Thyroid gland (tissue), 4 donors: ENCODE measurements at regions not wholly inside any gene's neighbourhood (a gene's known extent, or its start where the extent isn't known, plus 50 kb on each side); places are given as distances from the start of the nearest gene placed in this dataset.

Experiments
- DNase-seq, 2 donors: peaks; one replicate each; pipeline ENCODE4 v3.0.0-alpha.2; 2019
- H3K27ac ChIP-seq, 3 donors: fragments of 200-600 bp; sonication (generic); 1 replicate in 2 of 3; 2 replicates in 1 of 3; pipeline ENCODE4 v1.5.1; 2016 to 2019; ENCODE audit warnings: mild to moderate bottlenecking in 1 of 3, moderate library complexity in 1 of 3
- H3K27me3 ChIP-seq: fragments of 200-600 bp; sonication (generic); one replicate; pipeline ENCODE4 v1.5.1; 2019
- H3K36me3 ChIP-seq, 2 donors: fragments of 200-600 bp; sonication (generic); one replicate each; pipeline ENCODE4 v1.5.1; 2016 to 2019
- H3K4me1 ChIP-seq, 2 donors: fragments of 200-600 bp; sonication (generic); one replicate each; pipeline ENCODE4 v1.5.1; 2017 to 2019
- H3K4me3 ChIP-seq, 3 donors: fragments of 200-600 bp; sonication (generic); replicated peaks in 1 of 3; 1 replicate in 2 of 3; 2 replicates in 1 of 3; pipeline ENCODE4 v1.5.1; 2016; ENCODE audit warnings: mild to moderate bottlenecking in 1 of 3
- H3K9me3 ChIP-seq: fragments of 200-600 bp; sonication (generic); one replicate; pipeline ENCODE4 v1.5.1; 2017
- CTCF ChIP-seq, 6 experiments: fragments of 200-600 bp in 3 of 6; fragments of 450-650 bp in 3 of 6; sonication (generic) in 3 of 6; IDR thresholded peaks; one replicate each; pipeline ENCODE4 v1.5.1; 2016 to 2019; ENCODE audit warnings: antibody characterized with exemption in 6 of 6, mild to moderate bottlenecking in 2 of 6, inconsistent platforms in 1 of 6, moderate library complexity in 1 of 6
- POLR2A ChIP-seq, 2 donors: fragments of 450-650 bp; IDR thresholded peaks; one replicate each; pipeline ENCODE4 v1.6.1; 2017; ENCODE audit warnings: antibody characterized with exemption in 2 of 2, mild to moderate bottlenecking in 2 of 2, moderate library complexity in 1 of 2
- WGBS, 2 donors: methylation state at CpG; one replicate each; pipeline ENCODE4 v1.1.5; 2017; 5-methylcytosine and 5-hydroxymethylcytosine counted together
- intact Hi-C: fragments of 100-400 bp; cut with DNase I; formaldehyde crosslinking; loops from one replicate; pipeline ENCODE4 v1.15.1; 2023

- no peaks in the 10 kb centered on the region for H3K36me3 ChIP-seq
- 84 to 93% methylated on average over 2 to 3 of the region's 3 CpGs for WGBS, 2 donors
- DNase-seq, result no peak
Observed at GRCh38 chr7:96415293-96415940, 93.5 kb upstream of the SLC25A13 start.

DNA sequence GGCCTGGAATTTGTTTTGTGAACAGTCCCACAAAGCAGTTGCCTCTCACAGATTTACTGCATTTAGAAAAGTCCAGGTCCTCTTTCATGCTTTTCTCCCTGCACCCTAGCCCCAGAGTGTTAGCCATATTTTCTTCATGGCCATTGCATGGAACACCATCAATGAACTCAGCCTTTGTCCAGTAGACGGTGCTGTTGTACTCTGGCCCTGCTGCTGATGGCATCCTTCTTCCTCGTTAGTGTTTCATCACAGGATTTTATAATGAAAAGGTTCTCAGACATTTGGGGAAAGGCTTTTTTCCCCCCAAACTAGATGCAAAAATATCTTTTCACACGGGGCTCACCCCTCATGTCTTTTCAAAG, 93.0 kb upstream of the SLC25A13 start:
- Histone ChIP-seq H3K9me3 (no peaks in the 10 kb centered on the region), H3K27me3 (no peaks in the 10 kb centered on the region), H3K36me3 (no peaks in the 10 kb centered on the region), H3K4me3 (no peak overlapping the region), H3K4me1 (peaks cover 3 to 22% of the 10 kb centered on the region in 2 donors), H3K27ac (no peak overlapping the region)
- TF ChIP-seq POLR2A (IDR thresholded peaks at IDR 0.05) (no peak), CTCF (IDR thresholded peaks at IDR 0.05) (peak in 3 of 6 experiments; percentile 18 to 47 (median 39))
- WGBS, 2 donors, result 40 to 44% methylated on average over 3 of the region's 3 CpGs
- DNase-seq, result peak; percentile 11 to 15
- intact Hi-C loops, result no loop called here

More at GRCh38 chr7:96415293-96415940, 93.5 kb upstream of the SLC25A13 start:
- no peak for TF ChIP-seq POLR2A (IDR thresholded peaks at IDR 0.05)
- TF ChIP-seq CTCF (IDR thresholded peaks at IDR 0.05), result no peak
- Histone ChIP-seq H3K27me3 (no peaks in the 10 kb centered on the region), H3K4me1 (peaks cover 3 to 18% of the 10 kb centered on the region in 2 donors), H3K4me3 (no peak overlapping the region), H3K9me3 (no peaks in the 10 kb centered on the region), H3K27ac (no peak overlapping the region)
- intact Hi-C loops, result no loop called here

- Histone ChIP-seq H3K4me3 (no peak overlapping the region), H3K4me1 (peaks cover 0 to 24% of the 10 kb centered on the region in 2 donors), H3K27ac (no peak overlapping the region), H3K9me3 (no peaks in the 10 kb centered on the region), H3K27me3 (no peaks in the 10 kb centered on the region), H3K36me3 (no peaks in the 10 kb centered on the region)
- 48 to 59% methylated on average over 6 of the region's 6 CpGs for WGBS, 2 donors
- no peak for DNase-seq
- intact Hi-C loops, result no loop called here
- no peak for TF ChIP-seq CTCF (IDR thresholded peaks at IDR 0.05)
- TF ChIP-seq POLR2A (IDR thresholded peaks at IDR 0.05), result no peak
Observed at GRCh38 chr7:96410126-96410839, 88.4 kb upstream of the SLC25A13 start.

DNA sequence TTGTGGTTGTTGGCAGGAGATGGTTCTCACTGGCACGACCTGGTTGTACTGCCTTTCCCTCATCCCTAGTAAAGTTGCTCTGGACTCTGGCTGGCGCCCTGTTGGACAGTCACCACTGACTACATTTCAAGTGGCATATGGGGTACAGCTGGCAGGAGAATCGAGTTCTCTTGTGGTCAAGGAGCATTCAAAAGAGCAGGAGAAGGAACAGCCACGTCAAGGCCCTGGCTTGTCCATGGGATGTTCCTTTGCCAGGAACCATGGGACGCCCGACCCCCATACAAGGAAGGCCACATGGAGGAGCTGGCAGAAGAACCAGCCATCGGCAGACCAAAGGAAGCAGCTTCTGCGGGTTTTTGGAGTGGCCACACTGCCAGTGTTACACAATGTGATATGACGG, 87.0 kb upstream of the SLC25A13 start:
- WGBS, 2 donors, result 50 to 66% methylated on average over 9 of the region's 9 CpGs
- Histone ChIP-seq H3K9me3 (no peaks in the 10 kb centered on the region), H3K4me3 (no peak overlapping the region), H3K36me3 (no peaks in the 10 kb centered on the region), H3K27ac (peak overlapping the region in 1 of 3 donors; percentile 20), H3K27me3 (no peaks in the 10 kb centered on the region), H3K4me1 (peaks cover 0 to 24% of the 10 kb centered on the region in 2 donors)
- intact Hi-C loops, result no loop called here
- peak; percentile 51 to 68 for DNase-seq
- TF ChIP-seq POLR2A (IDR thresholded peaks at IDR 0.05) (no peak), CTCF (IDR thresholded peaks at IDR 0.05) (no peak)

DNA sequence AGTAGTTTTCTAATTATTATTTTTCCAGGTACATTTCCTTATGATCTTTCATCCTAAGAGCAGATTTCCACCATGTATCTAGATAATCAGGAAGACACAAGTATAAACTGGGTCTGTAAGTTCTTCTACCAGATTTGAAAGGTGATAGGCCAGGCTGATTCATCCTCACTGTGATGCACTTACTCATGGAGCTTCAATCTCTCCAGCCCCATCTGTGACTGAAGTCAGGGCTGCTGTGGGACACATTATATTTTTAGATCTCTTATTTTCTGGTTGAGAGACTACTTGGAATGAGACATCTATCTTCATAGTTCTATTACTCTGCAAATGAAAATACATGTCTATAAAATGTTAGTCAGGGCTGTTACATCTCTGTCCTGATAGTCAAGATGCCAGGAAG, 85.5 kb upstream of the SLC25A13 start:
- H3K27ac ChIP-seq, result no peak overlapping the region
- no peak for DNase-seq
- no peaks in the 10 kb centered on the region for H3K9me3 ChIP-seq
- intact Hi-C loops, result no loop called here
- H3K36me3 ChIP-seq, result no peaks in the 10 kb centered on the region
- no peak for TF ChIP-seq CTCF (IDR thresholded peaks at IDR 0.05)
- no peak for TF ChIP-seq POLR2A (IDR thresholded peaks at IDR 0.05)
- H3K4me3 ChIP-seq, result no peak overlapping the region
- peaks cover 0 to 24% of the 10 kb centered on the region in 2 donors for H3K4me1 ChIP-seq
- no peaks in the 10 kb centered on the region for H3K27me3 ChIP-seq
